ENCODE measurements at regions not wholly inside any gene's neighbourhood (a gene's known extent, or its start where the extent isn't known, plus 50 kb on each side); places are given as distances from the start of the nearest gene placed in this dataset.

DNA sequence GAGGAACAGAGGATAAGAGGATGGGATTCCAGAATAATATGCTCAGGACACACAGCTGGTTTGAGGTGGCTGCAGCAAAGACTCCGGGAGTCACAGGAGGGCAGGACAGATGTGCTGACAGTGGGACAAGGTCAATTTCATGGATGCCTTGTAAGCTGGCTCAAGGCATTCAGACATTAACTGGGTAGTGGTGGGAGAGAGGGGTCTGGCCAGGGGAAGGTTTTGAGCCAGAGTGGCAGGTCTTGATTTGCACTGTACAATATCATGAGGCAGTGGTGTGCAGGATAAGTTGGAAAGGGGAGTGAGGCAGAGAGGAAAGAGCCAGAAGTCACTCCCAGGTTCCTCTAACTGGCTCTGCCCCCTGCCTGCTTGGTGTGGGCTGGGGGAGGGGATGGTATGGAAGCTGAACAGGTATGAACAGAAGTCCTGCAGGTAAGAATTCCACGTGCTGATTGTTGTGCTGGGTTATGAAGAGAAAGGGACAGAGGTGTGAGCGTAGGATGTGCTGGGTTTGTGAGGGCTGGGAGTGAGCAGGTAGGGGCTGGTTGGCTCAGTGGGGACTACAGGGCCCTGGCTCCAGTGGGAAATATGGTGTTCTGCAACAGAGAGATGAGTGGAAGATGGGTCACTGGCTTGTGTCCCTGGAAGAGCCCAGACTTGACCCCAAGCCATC lies 141.7 kb upstream of the COPS8 start:
- TF ChIP-seq CBX2 (IDR thresholded peaks at IDR 0.05; ENCODE audit: low read depth, low read length) (no peak), CBX2 (CRISPR knock-in tag; IDR thresholded peaks at IDR 0.05; ENCODE audit: low read depth) (no peak), ZNF674 (CRISPR knock-in tag; IDR thresholded peaks at IDR 0.05; ENCODE audit: low read depth) (no peak), ZNF274 (CRISPR knock-in tag; IDR thresholded peaks at IDR 0.05) (no peak), ZNF652 (CRISPR knock-in tag; IDR thresholded peaks at IDR 0.05; ENCODE audit: borderline replicate concordance, low read depth) (no peak), KLF13 (CRISPR knock-in tag; IDR thresholded peaks at IDR 0.05) (no peak), NCOA1 (CRISPR knock-in tag; IDR thresholded peaks at IDR 0.05) (no peak)
- TF ChIP-seq, protein P1, sequence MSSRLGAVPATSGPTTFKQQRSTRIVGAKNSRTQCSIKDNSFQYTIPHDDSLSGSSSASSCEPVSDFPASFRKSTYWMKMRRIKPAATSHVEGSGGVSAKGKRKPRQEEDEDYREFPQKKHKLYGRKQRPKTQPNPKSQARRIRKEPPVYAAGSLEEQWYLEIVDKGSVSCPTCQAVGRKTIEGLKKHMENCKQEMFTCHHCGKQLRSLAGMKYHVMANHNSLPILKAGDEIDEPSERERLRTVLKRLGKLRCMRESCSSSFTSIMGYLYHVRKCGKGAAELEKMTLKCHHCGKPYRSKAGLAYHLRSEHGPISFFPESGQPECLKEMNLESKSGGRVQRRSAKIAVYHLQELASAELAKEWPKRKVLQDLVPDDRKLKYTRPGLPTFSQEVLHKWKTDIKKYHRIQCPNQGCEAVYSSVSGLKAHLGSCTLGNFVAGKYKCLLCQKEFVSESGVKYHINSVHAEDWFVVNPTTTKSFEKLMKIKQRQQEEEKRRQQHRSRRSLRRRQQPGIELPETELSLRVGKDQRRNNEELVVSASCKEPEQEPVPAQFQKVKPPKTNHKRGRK (CRISPR knock-in tag; IDR thresholded peaks at IDR 0.05) = no peak

Measured in HepG2 (cell line).